HG02840 (cell line): ENCODE measurements at regions not wholly inside any gene's neighbourhood (a gene's known extent, or its start where the extent isn't known, plus 50 kb on each side); places are given as distances from the start of the nearest gene placed in this dataset.

Experiments
- ATAC-seq: cut with Tn5 transposase; IDR thresholded peaks from one replicate; pipeline ENCODE4 v1.9.1; 2021; ENCODE audit warnings: mild to moderate bottlenecking, moderate library complexity, moderate number of reproducible peaks; ENCODE audit not compliant: unreplicated experiment, low FRiP score

- no peak for ATAC-seq
Observed at GRCh38 chr6:14921170-14921569, 324.7 kb upstream of the JARID2 start.

DNA sequence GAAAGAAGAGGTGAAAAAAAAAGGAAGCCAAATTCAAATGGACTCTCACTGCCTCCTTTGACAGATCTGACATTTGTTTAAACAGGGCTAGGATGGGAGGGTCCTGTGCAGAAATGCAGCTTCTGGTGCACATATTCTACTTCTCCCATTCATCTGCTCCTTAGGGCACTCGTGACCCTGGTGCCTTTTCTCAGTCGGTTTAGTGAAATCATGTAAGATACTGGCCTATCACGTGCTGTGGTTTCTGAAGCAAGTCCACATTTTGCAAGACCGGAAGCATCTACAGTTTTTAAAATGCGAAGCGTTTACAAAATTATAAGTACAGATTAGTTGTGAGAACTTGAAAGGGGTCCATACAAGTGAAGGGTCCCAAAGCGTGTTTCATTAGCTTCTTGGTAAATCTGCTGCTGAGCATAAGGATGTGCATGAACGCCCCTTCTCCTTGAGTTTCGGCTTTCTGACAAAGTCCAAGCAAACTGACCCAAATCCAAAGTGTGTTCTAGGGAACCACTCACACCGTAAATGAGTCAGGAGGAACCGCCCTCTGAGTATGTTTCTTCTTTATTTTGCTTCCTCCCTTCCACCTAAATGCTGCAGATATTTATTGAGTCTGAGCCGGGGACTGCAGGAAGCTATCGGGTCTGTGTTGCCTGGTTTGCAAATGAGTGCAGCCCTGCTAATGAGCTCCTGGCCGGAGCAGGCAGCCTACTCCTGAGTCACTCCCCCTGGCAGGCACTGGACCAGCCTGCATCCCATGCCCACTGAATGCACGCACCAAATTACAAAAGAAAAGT, 323.8 kb upstream of the JARID2 start:
- no peak for ATAC-seq

DNA sequence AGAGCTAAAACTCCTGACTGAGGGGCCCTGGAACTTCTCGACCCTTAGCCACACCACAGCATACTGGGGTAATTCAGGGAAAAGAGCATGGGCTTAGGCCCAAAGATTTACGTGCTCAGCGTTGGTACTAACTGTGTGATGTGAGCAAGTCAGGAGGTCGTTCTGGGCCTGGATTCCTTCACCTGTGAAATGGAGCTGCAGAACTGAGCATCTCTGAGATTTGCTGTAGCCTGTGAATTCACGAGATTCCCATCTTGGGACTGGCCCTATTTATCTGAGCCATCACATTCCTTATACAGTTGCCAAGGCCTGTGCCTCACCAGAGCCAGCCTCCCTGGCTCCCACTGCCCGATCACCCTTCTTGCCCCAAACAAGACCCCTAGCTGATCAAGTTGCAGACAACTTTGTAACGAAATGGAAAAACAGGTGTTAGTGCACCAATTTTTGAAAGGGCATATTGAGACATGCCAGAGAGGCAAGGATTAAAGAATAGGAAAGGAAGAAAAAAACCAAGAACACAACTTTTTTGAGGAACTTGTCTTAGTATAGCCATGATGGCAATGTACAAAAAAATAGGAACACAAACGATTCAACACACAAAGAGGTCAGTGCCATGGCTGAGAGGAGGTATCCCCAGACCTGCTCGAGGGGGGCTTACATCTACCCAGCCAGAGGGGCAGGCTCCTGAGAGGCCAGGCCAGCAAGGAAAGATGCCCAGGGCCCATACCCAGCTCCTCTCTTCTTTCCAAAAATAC, 323.0 kb upstream of the JARID2 start:
- no peak for ATAC-seq

DNA sequence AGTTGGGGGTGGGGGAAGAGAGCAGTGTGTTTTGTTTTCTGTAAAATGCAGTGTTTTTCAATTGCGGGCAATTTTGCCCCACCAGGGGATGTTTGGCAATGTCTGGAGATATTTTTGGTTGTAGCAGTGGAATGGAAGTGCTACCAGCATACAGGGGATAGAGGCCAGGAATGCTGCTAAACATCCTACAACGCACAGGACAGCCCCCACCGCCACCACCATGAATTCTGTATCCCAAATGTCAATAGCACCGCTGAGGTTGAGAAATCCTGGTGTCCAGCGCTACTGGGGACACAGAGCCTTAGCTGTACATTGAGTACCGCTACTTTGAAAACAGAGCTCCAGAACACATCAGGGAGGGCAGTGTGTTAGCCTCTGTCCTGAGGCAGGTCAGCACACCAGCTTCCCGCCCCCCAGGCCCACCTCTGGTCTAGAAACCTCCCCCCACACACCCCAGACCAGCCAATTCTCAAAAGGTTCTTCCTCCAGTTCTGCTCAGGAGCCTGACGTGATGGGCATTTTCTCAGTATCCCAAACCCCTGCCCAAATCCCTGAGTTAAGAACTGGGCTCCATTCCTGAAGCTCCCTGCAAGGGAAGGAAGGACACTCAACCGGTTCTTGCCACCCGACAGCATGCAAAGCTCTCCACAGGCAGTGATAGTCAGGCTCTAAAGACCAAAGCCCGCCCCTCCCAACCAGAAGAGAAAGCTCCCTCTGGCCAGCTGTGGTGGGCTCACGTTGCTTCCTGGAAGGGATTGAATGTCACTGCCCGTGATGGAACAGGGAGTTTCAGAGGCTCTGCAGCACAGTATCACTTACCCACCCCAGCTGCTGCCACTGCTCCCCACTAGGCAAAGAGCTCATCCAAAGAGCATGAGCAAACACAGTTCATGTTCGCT, 321.5 kb upstream of the JARID2 start:
- no peak for ATAC-seq

DNA sequence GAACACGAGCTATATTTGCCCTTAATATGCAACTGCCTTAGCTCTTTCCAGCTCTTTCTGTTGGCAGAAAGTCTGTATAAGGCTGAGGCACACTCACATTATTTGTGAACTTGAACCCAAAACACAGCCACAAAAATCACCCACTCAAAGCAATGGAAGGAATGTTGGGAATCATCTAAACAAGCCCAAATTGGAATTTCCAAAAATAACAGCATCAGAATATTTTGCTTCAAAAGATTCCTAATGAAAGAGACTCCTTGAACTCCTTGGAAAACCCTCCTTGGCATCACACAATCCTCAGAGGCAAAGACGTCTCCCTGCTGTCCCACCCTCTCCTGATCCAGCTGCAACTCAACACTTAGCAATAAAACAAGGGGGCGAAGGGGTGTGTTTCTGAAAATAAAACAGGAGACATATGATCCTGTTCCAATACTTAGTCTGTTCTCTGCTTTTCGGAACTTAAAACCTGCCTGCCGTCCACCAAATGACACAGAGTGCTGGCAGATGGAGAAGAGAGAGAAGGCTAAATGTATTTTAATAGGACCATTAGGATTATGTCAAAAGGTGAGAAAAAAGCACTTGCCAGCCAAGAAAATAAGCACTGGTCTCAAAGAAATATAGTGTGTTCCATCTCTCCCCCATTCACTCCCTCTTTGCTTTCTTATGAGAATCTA, 320.7 kb upstream of the JARID2 start:
- no peak for ATAC-seq

GRCh38 chr6:14925699-14926026, 320.2 kb upstream of the JARID2 start:
- ATAC-seq, result no peak

GRCh38 chr6:14927398-14927797, 318.5 kb upstream of the JARID2 start:
- no peak for ATAC-seq

- ATAC-seq, result no peak
Observed at GRCh38 chr6:14929291-14929690, 316.6 kb upstream of the JARID2 start.

GRCh38 chr6:14930366-14930989, 315.4 kb upstream of the JARID2 start:
- ATAC-seq, result no peak

- ATAC-seq, result no peak
Observed at GRCh38 chr6:14932485-14933182, 313.2 kb upstream of the JARID2 start.

DNA sequence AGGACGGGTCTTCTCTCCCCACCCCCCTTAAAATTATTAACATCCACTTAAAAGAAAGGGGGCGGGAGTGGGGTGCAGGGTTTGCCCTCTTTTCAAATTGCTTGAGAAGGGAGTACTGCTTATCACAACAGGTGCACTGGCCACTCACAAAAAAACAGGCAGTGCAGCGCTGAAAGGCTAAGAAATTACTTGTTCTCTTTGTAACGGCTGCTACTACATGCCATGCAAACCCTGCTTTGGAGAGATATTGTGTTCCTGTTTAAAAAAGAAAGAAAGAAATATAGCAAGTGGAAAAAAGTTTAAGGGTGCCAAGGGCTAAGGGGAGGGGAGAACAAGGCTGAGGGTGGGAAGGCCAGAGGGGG, 312.7 kb upstream of the JARID2 start:
- no peak for ATAC-seq

DNA sequence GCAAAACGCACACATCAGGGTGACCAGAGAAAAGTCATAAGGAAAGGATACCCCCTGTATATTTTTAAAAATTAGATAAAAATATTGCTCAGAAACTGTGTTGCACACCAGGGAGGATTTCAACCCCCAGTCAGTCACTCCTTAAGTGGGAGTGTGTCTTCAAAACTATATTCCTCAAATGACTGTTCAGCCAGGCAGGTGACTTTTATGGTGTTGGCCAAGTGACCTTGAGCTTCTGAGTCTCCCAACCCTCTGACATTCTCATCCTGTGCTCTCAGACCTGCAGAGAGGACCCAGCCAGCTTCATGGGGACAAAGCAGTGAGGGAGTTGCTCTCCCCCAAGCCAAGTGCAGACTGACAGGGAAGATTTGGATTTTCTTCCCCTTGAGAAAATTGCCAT, 311.9 kb upstream of the JARID2 start:
- ATAC-seq, result no peak

GRCh38 chr6:14934844-14935243, 311.0 kb upstream of the JARID2 start:
- ATAC-seq, result no peak

DNA sequence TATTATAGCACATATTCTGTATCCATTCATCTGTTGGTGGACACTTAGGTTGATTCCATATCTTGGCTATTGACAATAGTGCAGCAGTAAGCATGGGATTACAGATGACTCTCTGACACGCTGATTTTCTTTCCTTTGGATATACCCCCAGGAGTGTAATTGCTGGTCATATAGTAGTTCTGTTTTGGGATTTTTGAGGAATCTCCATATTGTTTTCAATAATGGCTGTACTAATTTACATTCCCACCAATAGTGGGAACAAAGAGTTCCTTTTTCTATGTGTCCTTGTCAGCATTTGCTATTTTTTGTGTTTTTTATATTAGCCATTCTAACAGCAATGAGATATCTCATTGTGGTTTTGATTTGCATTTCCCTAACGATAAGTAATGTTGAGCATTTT, 309.0 kb upstream of the JARID2 start:
- no peak for ATAC-seq

GRCh38 chr6:14943116-14943515, 302.8 kb upstream of the JARID2 start:
- no peak for ATAC-seq

- no peak for ATAC-seq
Observed at GRCh38 chr6:14944593-14944992, 301.3 kb upstream of the JARID2 start.

DNA sequence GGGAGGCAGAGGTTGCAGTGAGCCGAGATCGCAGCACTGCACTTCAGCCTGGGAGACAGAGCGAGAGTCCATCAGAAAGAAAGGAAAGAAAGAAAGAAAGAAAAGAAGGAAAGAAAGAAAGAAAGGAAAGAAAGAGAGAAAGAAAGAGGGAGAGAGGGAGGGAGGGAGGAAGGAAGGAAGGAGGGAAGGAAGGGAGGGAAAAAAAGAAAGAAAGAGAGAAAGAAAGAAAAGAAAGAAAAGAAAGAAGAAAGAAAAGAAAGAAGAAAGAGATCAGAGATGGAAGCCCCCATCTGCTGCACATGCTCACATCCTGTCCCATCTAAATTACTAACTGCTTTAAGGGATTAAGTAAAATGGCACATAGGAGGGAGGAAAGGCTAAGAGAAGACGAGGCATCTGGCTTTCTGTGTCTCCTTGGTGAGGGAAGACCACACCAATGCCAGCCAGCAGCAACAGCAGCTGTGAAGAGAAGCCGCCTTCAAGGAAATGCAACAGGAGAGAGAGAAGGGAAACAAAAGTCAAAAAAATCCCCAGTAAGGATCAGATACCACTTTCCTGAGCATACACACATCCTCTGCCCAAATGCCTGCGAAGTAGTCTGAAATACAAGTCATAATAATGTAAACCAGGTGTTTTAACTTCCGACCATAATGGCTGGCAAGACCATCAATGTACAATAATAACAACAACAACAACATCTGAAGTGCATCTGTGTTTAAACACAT, 300.2 kb upstream of the JARID2 start:
- ATAC-seq, result no peak

- no peak for ATAC-seq
Observed at GRCh38 chr6:14946753-14947152, 299.1 kb upstream of the JARID2 start.
